GM12878 (cell line): ENCODE measurements at regions not wholly inside any gene's neighbourhood (a gene's known extent, or its start where the extent isn't known, plus 50 kb on each side); places are given as distances from the start of the nearest gene placed in this dataset.

Experiments
- E2F4 ChIP-seq: IDR thresholded peaks from 2 replicates; pipeline ENCODE4 v1.6.1; 2012; ENCODE audit warnings: low read depth, low read length, improper control_type of control experiment
- E2F8 ChIP-seq: fragments of 450-650 bp; IDR thresholded peaks from 2 replicates; pipeline ENCODE4 v1.6.1; 2018; ENCODE audit warnings: mild to moderate bottlenecking, low read depth, moderate library complexity; ENCODE audit not compliant: partially characterized antibody
- KLF5 ChIP-seq: fragments of 450-650 bp; IDR thresholded peaks from 2 replicates; pipeline ENCODE4 v1.6.1; 2014; ENCODE audit warnings: mild to moderate bottlenecking; ENCODE audit not compliant: partially characterized antibody
- MAX ChIP-seq: IDR thresholded peaks from 2 replicates; pipeline ENCODE4 v1.6.1; 2012; ENCODE audit warnings: low read depth, low read length, improper control_type of control experiment
- NR2C2 ChIP-seq: IDR thresholded peaks from 2 replicates; pipeline ENCODE4 v1.6.1; 2011; ENCODE audit warnings: borderline replicate concordance, low read depth; ENCODE audit not compliant: control insufficient read depth, insufficient read length
- RCOR1 ChIP-seq: conservative IDR thresholded peaks from 2 replicates; pipeline ENCODE4 v1.6.1; 2012; ENCODE audit warnings: low read depth, low read length, improper control_type of control experiment
- SP1 ChIP-seq: IDR thresholded peaks from one replicate; pipeline ENCODE4 v1.6.1; 2011; ENCODE audit warnings: low read depth, low read length
- STAT1 ChIP-seq: fragments of 450-650 bp; conservative IDR thresholded peaks from 2 replicates; pipeline ENCODE4 v1.6.1; 2014; ENCODE audit warnings: antibody characterized with exemption, mild to moderate bottlenecking
- ZSCAN29 ChIP-seq: fragments of 450-650 bp; IDR thresholded peaks from 2 replicates; pipeline ENCODE4 v1.6.1; 2017; ENCODE audit warnings: mild to moderate bottlenecking, moderate library complexity

- TF ChIP-seq STAT1 = no peak
- no peak for TF ChIP-seq SP1
- no peak for TF ChIP-seq ZSCAN29
- TF ChIP-seq E2F8 = no peak
- no peak for TF ChIP-seq E2F4
- no peak for TF ChIP-seq MAX
- TF ChIP-seq NR2C2 = no peak
- no peak for TF ChIP-seq KLF5
- no peak for TF ChIP-seq RCOR1
- TF ChIP-seq, all 136 proteins: peak for 0
Observed at GRCh38 chr20:22513574-22513973, 70.8 kb downstream of the FOXA2 start (continued).
